Sigmoid colon (tissue), 4 donors: ENCODE measurements at regions not wholly inside any gene's neighbourhood (a gene's known extent, or its start where the extent isn't known, plus 50 kb on each side); places are given as distances from the start of the nearest gene placed in this dataset.

Experiments
- POLR2AphosphoS5 ChIP-seq, 4 donors: sonication (generic); formaldehyde crosslinking; IDR thresholded peaks; one replicate each; pipeline ENCODE4 v1.6.1; 2017; ENCODE audit warnings: antibody characterized with exemption in 4 of 4
- TF ChIP-seq, protein P1 (sequence below), 4 experiments: fragments of 450-650 bp in 3 of 4; fragments of 200-600 bp in 1 of 4; IDR thresholded peaks; one replicate each; pipeline ENCODE4 v1.5.1; 2016 to 2019; ENCODE audit warnings: antibody characterized with exemption in 4 of 4, mild to moderate bottlenecking in 3 of 4, moderate library complexity in 2 of 4

DNA sequence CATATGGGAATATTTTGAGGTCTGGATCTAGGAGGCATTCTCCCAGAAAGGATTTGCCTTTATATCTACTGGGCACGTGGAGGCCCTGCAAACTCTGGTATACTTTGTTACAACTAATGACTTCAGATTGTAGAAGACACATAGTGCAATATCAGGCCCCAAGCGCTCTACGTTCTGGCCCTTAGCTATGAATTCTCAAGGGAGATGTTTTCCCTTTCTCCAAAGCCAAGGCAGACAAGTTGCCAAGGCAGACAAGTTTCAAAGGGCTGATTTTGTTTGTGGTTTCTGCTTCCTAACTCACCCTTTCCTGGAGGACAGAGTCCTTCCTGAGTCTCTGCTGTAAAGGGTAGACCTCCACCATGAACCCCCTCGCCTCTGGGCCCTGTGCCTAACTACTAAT lies 99.4 kb upstream of the CTTNBP2 start:
- TF ChIP-seq, protein P1, sequence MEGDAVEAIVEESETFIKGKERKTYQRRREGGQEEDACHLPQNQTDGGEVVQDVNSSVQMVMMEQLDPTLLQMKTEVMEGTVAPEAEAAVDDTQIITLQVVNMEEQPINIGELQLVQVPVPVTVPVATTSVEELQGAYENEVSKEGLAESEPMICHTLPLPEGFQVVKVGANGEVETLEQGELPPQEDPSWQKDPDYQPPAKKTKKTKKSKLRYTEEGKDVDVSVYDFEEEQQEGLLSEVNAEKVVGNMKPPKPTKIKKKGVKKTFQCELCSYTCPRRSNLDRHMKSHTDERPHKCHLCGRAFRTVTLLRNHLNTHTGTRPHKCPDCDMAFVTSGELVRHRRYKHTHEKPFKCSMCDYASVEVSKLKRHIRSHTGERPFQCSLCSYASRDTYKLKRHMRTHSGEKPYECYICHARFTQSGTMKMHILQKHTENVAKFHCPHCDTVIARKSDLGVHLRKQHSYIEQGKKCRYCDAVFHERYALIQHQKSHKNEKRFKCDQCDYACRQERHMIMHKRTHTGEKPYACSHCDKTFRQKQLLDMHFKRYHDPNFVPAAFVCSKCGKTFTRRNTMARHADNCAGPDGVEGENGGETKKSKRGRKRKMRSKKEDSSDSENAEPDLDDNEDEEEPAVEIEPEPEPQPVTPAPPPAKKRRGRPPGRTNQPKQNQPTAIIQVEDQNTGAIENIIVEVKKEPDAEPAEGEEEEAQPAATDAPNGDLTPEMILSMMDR (IDR thresholded peaks at IDR 0.05), result no peak
- TF ChIP-seq POLR2AphosphoS5 (IDR thresholded peaks at IDR 0.05), result no peak
